Dermis microvascular lymphatic vessel endothelial cell (primary cell): ENCODE measurements at regions not wholly inside any gene's neighbourhood (a gene's known extent, or its start where the extent isn't known, plus 50 kb on each side); places are given as distances from the start of the nearest gene placed in this dataset.
"Not testable (repeated sequence)": the region's sequence is repeated elsewhere in the genome, so short reads cannot be mapped to it uniquely, and the experiment has no call there.

Experiments used
- DNase-seq, 2 donors: peaks; one replicate each; pipeline versions ENCODE4 v3.0.0 to v3.0.0-alpha.2; 2010; ENCODE audit warnings: low read depth in 2 of 2

DNA sequence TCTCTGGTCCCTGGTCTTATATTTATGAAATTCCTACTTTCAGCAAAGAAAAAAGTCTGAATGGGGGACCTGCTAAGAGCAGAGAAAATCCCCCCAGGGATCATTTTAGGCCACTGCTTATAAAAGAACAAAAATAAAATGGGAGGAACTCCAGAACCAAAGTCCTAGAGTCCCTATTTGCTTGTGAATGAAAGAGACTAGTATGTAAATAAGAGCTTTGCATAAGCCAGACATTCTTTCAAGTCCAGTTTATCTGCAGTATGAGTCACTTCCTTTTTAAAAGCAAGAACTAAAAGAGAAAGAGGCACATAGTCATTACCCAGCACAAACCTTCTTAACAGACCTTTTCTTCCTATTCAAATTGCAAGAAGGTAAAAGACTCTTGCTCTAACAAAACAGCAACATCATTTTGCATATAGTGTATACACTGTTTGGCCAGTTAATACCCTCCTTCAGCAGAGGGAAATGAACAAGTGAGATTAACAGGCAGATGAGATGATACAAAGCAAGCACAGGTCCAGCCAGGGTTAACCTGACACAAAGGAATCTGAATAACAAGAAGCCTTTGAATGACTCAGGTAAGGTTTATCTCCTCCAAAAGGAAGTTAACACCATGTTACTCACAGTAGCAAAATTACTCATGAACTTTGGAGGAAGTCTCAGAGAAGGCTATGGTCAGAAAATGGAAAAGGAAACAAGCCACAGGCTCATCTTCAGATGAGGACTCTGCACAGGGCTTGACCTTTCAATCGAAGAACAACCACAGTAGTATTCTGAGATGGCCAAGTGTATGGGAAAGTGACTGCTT, 87.3 kb downstream of the PHLDA1 start:
- peak in 1 of 2 donors; percentile 81 for DNase-seq

GRCh38 chr12:75943730-75944096, 87.9 kb downstream of the PHLDA1 start:
- no peak for DNase-seq

DNA sequence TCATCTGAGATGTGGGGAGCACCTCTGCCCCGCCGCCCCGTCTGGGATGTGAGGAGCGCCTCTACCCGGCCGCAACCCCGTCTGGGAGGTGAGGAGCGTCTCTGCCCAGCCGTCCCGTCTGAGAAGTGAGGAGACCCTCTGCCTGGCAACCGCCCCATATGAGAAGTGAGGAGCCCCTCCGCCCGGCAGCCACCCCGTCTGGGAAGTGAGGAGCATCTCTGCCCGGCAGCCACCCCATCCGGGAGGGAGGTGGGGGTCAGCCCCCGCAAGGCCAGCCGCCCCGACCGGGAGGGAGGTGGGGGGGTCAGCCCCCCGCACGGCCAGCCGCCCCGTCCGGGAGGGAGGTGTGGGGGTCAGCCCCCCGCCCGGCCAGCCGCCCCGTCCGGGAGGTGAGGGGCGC, 89.9 kb downstream of the PHLDA1 start:
- DNase-seq = not testable (repeated sequence)

- DNase-seq = peak in 1 of 2 donors; percentile 49
Measured at GRCh38 chr12:75939016-75939642, 92.4 kb downstream of the PHLDA1 start.

GRCh38 chr12:75938189-75938588, 93.4 kb downstream of the PHLDA1 start:
- DNase-seq = no peak

GRCh38 chr12:75937486-75937885, 94.1 kb downstream of the PHLDA1 start:
- DNase-seq = no peak

- DNase-seq = no peak
Measured at GRCh38 chr12:75936515-75937440, 94.8 kb downstream of the PHLDA1 start.

DNA sequence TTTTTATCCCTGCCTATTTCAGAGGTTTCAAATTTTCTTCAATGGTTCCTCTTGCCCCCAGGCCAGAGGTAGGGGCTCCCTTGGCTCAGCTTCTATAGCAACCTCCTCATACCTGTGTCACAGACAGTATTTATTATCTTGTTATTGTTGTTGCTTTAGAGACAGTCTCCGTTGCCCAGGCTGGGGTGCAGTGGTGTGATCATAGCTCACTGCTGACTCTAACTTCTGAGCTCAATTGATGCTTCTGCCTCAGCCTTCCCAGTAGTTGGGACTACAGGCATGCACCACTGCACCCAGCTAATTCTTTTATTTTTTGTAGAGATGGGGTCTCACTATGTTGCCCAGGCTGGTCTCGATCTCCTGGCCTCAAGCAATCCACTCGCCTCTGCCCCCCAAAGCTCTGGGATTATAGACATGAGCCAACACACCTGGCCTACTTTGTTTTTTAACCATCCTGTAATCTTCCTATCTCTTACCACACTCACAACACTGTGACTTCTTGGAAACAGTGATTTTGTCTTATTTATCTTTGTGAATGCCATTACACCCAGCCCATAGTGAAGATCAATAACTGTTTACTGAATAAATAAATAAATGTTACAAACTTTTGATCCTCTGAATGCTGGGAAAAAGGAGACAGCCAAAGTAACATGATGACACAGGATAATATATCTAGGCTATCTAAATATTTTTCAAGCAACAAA, 95.9 kb downstream of the PHLDA1 start:
- DNase-seq = no peak

- DNase-seq = peak in 1 of 2 donors; percentile 40
Measured at GRCh38 chr12:75933101-75933500, 98.5 kb downstream of the PHLDA1 start.

DNA sequence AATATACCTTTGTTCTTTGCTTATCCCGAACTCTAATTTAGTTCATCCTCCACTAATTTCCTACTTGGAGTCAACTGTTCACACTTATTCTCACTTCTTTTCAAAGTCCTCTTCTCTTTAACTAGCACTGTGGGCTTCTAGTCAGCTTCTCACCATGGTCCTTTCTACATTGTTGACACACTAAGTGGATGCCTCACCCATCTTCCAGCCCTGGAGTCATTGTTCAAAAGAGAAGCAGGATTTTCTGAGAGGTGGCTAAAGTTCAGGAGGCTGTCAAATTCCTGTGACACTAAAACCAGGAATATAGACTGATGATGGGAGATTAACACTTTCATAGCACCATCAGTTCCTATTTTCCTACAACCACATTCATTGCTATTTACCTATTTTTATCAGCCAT, 99.3 kb downstream of the PHLDA1 start:
- no peak for DNase-seq

GRCh38 chr12:75923964-75924666, 107.5 kb downstream of the PHLDA1 start:
- no peak for DNase-seq

DNA sequence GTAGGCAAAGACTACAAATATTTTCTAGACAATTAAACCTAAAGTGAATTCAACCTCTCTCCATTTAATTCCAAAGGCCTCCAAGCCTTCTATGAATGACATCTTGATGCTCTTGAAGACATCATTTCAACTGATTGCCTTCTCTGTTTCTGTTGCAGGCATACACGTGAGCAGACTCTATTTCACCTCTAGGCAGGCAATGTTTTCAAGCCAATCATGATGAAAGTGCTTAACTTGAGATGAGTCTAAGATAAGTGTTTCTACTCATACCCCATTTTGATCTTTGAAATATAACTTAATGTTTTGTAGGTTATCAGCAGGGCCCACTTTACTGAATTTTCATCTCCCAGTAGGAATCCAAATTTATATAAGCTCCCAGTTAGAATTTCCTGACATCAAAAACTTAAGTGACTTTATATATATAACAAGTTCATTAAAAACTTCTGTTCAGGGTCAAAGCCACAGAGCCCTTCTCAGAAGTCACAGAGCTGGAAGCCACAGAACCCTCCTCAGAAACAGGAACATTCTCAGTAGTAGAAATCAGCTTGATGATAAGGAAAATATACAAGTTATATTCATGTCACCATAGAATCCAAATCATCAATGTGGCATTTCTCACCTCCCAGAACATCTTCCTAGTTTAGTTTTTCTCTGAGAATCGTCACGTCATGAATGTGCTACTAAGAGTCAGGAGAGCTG, 108.5 kb downstream of the PHLDA1 start:
- no peak for DNase-seq

GRCh38 chr12:75921622-75922289, 109.8 kb downstream of the PHLDA1 start:
- DNase-seq = no peak

DNA sequence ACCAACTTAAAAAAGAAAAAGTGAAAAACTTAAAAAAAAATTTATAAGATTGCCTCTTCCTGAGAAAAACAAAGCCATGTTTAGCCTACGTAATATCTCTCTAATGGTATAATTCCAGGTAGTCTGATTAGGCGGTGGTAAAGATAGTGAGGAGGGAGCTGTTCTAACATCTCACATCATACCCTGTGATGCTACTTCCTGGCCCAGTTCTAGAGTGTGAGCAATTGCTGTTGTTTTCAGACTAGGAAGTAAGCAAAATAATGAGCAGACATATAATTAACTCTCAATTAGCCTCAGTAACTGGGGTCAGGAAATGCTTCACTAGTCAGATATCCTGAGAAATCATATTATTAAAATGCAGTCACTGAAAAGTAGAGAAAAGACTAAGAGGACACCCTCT, 113.9 kb downstream of the PHLDA1 start:
- no peak for DNase-seq

DNA sequence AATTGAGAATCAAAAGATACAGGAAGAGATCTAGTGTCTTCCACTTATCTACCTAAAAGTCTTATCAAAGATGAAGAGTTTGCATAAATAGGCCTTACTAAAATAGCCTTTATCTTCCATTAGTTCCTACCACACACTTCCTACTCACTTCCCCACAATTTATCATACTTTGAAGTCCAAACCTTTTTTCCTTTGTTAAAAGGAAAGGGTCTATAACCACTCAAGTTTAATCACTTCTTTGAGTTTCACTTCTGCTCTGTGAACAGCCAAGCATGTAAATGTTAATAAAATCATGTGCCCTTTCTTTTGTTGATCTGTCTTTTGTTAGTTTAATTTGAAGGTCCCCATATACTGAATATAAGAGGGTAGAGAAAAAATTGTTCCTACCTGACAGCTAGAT, 114.5 kb downstream of the PHLDA1 start:
- DNase-seq = no peak

GRCh38 chr12:75913502-75914351, 117.8 kb downstream of the PHLDA1 start:
- DNase-seq = no peak

- DNase-seq = no peak
Measured at GRCh38 chr12:75909714-75910656, 121.6 kb downstream of the PHLDA1 start.
